WTC11 (cell line): ENCODE measurements at regions not wholly inside any gene's neighbourhood (a gene's known extent, or its start where the extent isn't known, plus 50 kb on each side); places are given as distances from the start of the nearest gene placed in this dataset.
A peak's percentile ranks its signal among the peaks of the same experiment; 100 is the strongest.

Experiments used
- ATAC-seq: fragments of 200-7000 bp; cut with Tn5 transposase; 2 replicates; pipeline ENCODE4 v1.10.0; 2021; ENCODE audit warnings: mild to moderate bottlenecking, moderate library complexity
- CTCF ChIA-PET: fragments of 300-600 bp; sonication (Branson Sonifier 250); formaldehyde crosslinking; loops from one replicate; lab custom pipeline; 2021; ENCODE audit warnings: antibody characterized with exemption; lab: Charles Lee
- POLR2A ChIA-PET: fragments of 350-600 bp; sonication (Branson Sonifier 250); formaldehyde crosslinking; loops from one replicate; lab custom pipeline; 2021; ENCODE audit warnings: antibody characterized with exemption; lab: Charles Lee
- DNase-seq: peaks from one replicate; pipeline ENCODE4 v3.0.0; 2021; ENCODE audit warnings: low spot score
- H3K27ac Mint-ChIP-seq: 2 replicates; pipeline ENCODE4 v1.8.0; 2021; ENCODE audit warnings: mixed read lengths
- H3K27me3 Mint-ChIP-seq: 2 replicates; pipeline ENCODE4 v1.8.0; 2021; ENCODE audit warnings: low read depth, mild to moderate bottlenecking, moderate library complexity, mixed read lengths
- H3K36me3 Mint-ChIP-seq: 2 replicates; pipeline ENCODE4 v1.8.0; 2021; ENCODE audit warnings: mixed read lengths
- H3K4me1 Mint-ChIP-seq: 2 replicates; pipeline ENCODE4 v1.8.0; 2022; ENCODE audit warnings: mixed read lengths
- H3K4me3 Mint-ChIP-seq: 2 replicates; pipeline ENCODE4 v1.8.0; 2021; ENCODE audit warnings: mild to moderate bottlenecking, moderate library complexity, mixed read lengths
- H3K9me3 Mint-ChIP-seq: 2 replicates; pipeline ENCODE4 v1.8.0; 2021; ENCODE audit warnings: mixed read lengths
- ATF2 ChIP-seq: sonication (generic); formaldehyde crosslinking; IDR thresholded peaks from 2 replicates; pipeline ENCODE4 v1.8.1; 2022; ENCODE audit warnings: low read depth, missing genetic modification reagents, borderline replicate concordance
- CREM ChIP-seq: sonication (generic); formaldehyde crosslinking; IDR thresholded peaks from 2 replicates; pipeline ENCODE4 v1.8.1; 2022; ENCODE audit warnings: mild to moderate bottlenecking, missing genetic modification reagents, moderate library complexity
- E2F1 ChIP-seq: sonication (generic); formaldehyde crosslinking; IDR thresholded peaks from 2 replicates; pipeline ENCODE4 v1.8.0; 2022; ENCODE audit warnings: mild to moderate bottlenecking, missing genetic modification reagents
- EMX1 ChIP-seq: fragments of 250-450 bp; sonication (Bioruptor Pico); IDR thresholded peaks from 2 replicates; pipeline ENCODE4 v1.8.0; 2021; ENCODE audit warnings: mild to moderate bottlenecking
- ESRRA ChIP-seq: sonication (generic); formaldehyde crosslinking; IDR thresholded peaks from 2 replicates; pipeline ENCODE4 v1.8.1; 2022; ENCODE audit warnings: mild to moderate bottlenecking, missing genetic modification reagents, borderline replicate concordance
- FOXK1 ChIP-seq: sonication (generic); formaldehyde crosslinking; IDR thresholded peaks from 2 replicates; pipeline ENCODE4 v1.8.0; 2022; ENCODE audit warnings: mild to moderate bottlenecking, moderate library complexity, missing genetic modification reagents
- FOXP1 ChIP-seq: sonication (generic); formaldehyde crosslinking; IDR thresholded peaks from 2 replicates; pipeline ENCODE4 v1.8.0; 2022; ENCODE audit warnings: missing genetic modification reagents, mild to moderate bottlenecking, moderate library complexity, borderline replicate concordance
- IRF1 ChIP-seq: sonication (generic); formaldehyde crosslinking; IDR thresholded peaks from 2 replicates; pipeline ENCODE4 v1.8.0; 2023; ENCODE audit warnings: missing genetic modification reagents
- MAX ChIP-seq: sonication (generic); formaldehyde crosslinking; IDR thresholded peaks from 2 replicates; pipeline ENCODE4 v1.8.0; 2022; ENCODE audit warnings: mild to moderate bottlenecking, missing genetic modification reagents
- MYBL2 ChIP-seq: sonication (generic); formaldehyde crosslinking; IDR thresholded peaks from 2 replicates; pipeline ENCODE4 v1.8.1; 2023; ENCODE audit warnings: mild to moderate bottlenecking, moderate library complexity, missing genetic modification reagents
- NFE2L1 ChIP-seq: sonication (generic); formaldehyde crosslinking; IDR thresholded peaks from 2 replicates; pipeline ENCODE4 v1.8.1; 2023; ENCODE audit warnings: missing genetic modification reagents
- TCF7 ChIP-seq: sonication (generic); formaldehyde crosslinking; IDR thresholded peaks from 2 replicates; pipeline ENCODE4 v1.8.0; 2022; ENCODE audit warnings: mild to moderate bottlenecking, low read depth, missing genetic modification reagents, moderate library complexity
- ZBTB21 ChIP-seq: sonication (generic); formaldehyde crosslinking; IDR thresholded peaks from 2 replicates; pipeline ENCODE4 v1.8.1; 2023; ENCODE audit warnings: mild to moderate bottlenecking, missing genetic modification reagents, borderline replicate concordance
- ZNF121 ChIP-seq: sonication (generic); formaldehyde crosslinking; IDR thresholded peaks from 2 replicates; pipeline ENCODE4 v1.8.0; 2023; ENCODE audit warnings: missing genetic modification reagents
- ZNF423 ChIP-seq: fragments of 250-450 bp; sonication (Bioruptor Pico); IDR thresholded peaks from 2 replicates; pipeline ENCODE4 v2.1.2; 2022; ENCODE audit warnings: mild to moderate bottlenecking, moderate library complexity
- ZNF532 ChIP-seq: fragments of 250-450 bp; sonication (Bioruptor Pico); IDR thresholded peaks from 2 replicates; pipeline ENCODE4 v1.9.0; 2021; ENCODE audit warnings: mild to moderate bottlenecking, borderline replicate concordance
- TF ChIP-seq, protein P1 (sequence below): sonication (generic); formaldehyde crosslinking; IDR thresholded peaks from 2 replicates; pipeline ENCODE4 v1.8.1; 2023; ENCODE audit warnings: mild to moderate bottlenecking, missing genetic modification reagents, moderate library complexity
- TF ChIP-seq, protein P2 (sequence below): sonication (generic); formaldehyde crosslinking; IDR thresholded peaks from 2 replicates; pipeline ENCODE4 v1.8.0; 2023; ENCODE audit warnings: mild to moderate bottlenecking, missing genetic modification reagents
- TF ChIP-seq, protein P3 (sequence below): sonication (generic); formaldehyde crosslinking; IDR thresholded peaks from 2 replicates; pipeline ENCODE4 v1.8.1; 2022; ENCODE audit warnings: missing genetic modification reagents, borderline replicate concordance

DNA sequence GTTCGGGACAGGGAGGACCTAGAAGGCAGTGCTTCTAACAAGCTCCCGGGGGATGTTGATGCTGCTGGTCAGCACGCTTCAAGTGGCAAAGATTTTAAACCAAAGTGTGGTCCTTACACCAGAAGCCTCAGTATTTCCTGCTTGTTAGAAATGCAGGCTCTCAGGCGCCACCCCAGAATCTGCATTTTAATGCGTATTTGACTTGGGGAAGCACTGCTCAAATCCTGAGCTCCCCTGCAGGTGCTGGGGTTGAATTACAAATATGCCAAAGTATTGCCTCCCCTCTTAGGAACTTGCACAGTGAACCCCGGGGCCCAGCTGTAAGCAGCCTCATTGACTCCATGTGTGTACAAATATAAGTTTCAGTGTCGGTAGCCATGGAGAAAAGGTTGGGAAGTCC lies 70.8 kb upstream of the RAI2 start:
- DNase-seq (peak; percentile 16), ATAC-seq (peak; percentile 46; the same call in 1 of the 2 replicates)
- CTCF ChIA-PET: interaction anchor here (0.6 to 1.5 kb wide), 3 partner anchors 13 to 297 kb away, joined by 3 to 11 read pairs (median 5); no protein-coding TSS in a partner anchor
- Mint-ChIP-seq H3K4me3 (no peak overlapping the region), H3K9me3 (peaks cover 3% of the 10 kb centered on the region; the same call in 1 of the 2 replicates), H3K4me1 (peaks cover 14% of the 10 kb centered on the region), H3K27me3 (no peaks in the 10 kb centered on the region; the same call in 1 of the 2 replicates), H3K27ac (no peak overlapping the region), H3K36me3 (no peaks in the 10 kb centered on the region)
- TF ChIP-seq FOXK1 (CRISPR knock-in tag): no peak
- no peak for TF ChIP-seq MYBL2
- TF ChIP-seq ATF2 (CRISPR knock-in tag): no peak
- TF ChIP-seq MAX: no peak
- TF ChIP-seq NFE2L1 (CRISPR knock-in tag): no peak
- no peak for TF ChIP-seq IRF1 (CRISPR knock-in tag)
- TF ChIP-seq FOXP1 (CRISPR knock-in tag): no peak
- TF ChIP-seq ESRRA (CRISPR knock-in tag): no peak
- no peak for TF ChIP-seq ZNF121
- TF ChIP-seq ZBTB21 (CRISPR knock-in tag): no peak
- TF ChIP-seq, protein P1, sequence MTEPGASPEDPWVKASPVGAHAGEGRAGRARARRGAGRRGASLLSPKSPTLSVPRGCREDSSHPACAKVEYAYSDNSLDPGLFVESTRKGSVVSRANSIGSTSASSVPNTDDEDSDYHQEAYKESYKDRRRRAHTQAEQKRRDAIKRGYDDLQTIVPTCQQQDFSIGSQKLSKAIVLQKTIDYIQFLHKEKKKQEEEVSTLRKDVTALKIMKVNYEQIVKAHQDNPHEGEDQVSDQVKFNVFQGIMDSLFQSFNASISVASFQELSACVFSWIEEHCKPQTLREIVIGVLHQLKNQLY (CRISPR knock-in tag): no peak
- POLR2A ChIA-PET: no interaction called here

DNA sequence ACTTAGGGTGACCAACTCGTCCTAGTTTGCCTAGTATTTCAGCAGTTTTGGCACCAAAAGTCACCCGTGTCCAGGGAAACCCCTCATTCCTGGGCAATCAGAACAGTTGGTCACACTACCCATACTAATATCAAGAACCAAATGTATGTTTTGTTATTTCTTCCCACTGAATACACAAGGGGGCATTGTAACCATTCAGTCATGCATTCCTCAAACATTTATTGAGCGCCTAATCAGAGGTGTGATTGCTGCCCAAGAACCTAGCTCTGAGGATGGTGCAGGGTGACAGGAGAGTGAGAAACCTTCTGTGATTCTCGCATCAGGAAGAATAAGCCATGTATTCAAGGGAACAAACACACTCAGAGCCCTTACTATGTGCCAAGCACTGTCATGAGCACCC lies 69.8 kb upstream of the RAI2 start:
- Mint-ChIP-seq H3K4me3 (no peak overlapping the region), H3K27ac (no peak overlapping the region), H3K9me3 (peaks cover 9% of the 10 kb centered on the region), H3K4me1 (peaks cover 14% of the 10 kb centered on the region), H3K27me3 (no peaks in the 10 kb centered on the region; the same call in 1 of the 2 replicates), H3K36me3 (no peaks in the 10 kb centered on the region)
- DNase-seq: no peak
- CTCF ChIA-PET: interaction anchor here (1.5 kb wide), 1 partner anchor 14 kb away, joined by 5 read pairs; no protein-coding TSS in a partner anchor
- no peak for ATAC-seq
- POLR2A ChIA-PET: no interaction called here
- TF ChIP-seq MAX (no peak), ESRRA (CRISPR knock-in tag) (no peak), ZNF532 (CRISPR knock-in tag) (no peak), E2F1 (CRISPR knock-in tag) (no peak), ZNF423 (CRISPR knock-in tag) (no peak), EMX1 (CRISPR knock-in tag) (no peak), TCF7 (CRISPR knock-in tag) (no peak), CREM (no peak)
- TF ChIP-seq, protein P2, sequence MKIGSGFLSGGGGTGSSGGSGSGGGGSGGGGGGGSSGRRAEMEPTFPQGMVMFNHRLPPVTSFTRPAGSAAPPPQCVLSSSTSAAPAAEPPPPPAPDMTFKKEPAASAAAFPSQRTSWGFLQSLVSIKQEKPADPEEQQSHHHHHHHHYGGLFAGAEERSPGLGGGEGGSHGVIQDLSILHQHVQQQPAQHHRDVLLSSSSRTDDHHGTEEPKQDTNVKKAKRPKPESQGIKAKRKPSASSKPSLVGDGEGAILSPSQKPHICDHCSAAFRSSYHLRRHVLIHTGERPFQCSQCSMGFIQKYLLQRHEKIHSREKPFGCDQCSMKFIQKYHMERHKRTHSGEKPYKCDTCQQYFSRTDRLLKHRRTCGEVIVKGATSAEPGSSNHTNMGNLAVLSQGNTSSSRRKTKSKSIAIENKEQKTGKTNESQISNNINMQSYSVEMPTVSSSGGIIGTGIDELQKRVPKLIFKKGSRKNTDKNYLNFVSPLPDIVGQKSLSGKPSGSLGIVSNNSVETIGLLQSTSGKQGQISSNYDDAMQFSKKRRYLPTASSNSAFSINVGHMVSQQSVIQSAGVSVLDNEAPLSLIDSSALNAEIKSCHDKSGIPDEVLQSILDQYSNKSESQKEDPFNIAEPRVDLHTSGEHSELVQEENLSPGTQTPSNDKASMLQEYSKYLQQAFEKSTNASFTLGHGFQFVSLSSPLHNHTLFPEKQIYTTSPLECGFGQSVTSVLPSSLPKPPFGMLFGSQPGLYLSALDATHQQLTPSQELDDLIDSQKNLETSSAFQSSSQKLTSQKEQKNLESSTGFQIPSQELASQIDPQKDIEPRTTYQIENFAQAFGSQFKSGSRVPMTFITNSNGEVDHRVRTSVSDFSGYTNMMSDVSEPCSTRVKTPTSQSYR (CRISPR knock-in tag): no peak
- TF ChIP-seq, protein P3, sequence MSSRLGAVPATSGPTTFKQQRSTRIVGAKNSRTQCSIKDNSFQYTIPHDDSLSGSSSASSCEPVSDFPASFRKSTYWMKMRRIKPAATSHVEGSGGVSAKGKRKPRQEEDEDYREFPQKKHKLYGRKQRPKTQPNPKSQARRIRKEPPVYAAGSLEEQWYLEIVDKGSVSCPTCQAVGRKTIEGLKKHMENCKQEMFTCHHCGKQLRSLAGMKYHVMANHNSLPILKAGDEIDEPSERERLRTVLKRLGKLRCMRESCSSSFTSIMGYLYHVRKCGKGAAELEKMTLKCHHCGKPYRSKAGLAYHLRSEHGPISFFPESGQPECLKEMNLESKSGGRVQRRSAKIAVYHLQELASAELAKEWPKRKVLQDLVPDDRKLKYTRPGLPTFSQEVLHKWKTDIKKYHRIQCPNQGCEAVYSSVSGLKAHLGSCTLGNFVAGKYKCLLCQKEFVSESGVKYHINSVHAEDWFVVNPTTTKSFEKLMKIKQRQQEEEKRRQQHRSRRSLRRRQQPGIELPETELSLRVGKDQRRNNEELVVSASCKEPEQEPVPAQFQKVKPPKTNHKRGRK: no peak
